Thymus (tissue), 11 donors: ENCODE measurements at regions not wholly inside any gene's neighbourhood (a gene's known extent, or its start where the extent isn't known, plus 50 kb on each side); places are given as distances from the start of the nearest gene placed in this dataset.

ENCODE experiments used
- DNase-seq, 9 donors: peaks; one replicate each; pipeline ENCODE4 v3.0.0-alpha.2; 2013; ENCODE audit warnings: low spot score in 9 of 9, low read depth in 6 of 9, missing footprints in 1 of 9
- H3K27ac ChIP-seq, 2 donors: one replicate each; pipeline ENCODE4 v1.5.1; 2013; ENCODE audit warnings: control low read depth in 1 of 2, low read depth in 1 of 2, low read length in 1 of 2, mild to moderate bottlenecking in 1 of 2, moderate library complexity in 1 of 2
- H3K27me3 ChIP-seq, 2 donors: one replicate each; pipeline ENCODE4 v1.5.1; 2013; ENCODE audit warnings: low read length in 1 of 2; ENCODE audit not compliant: control insufficient read depth in 2 of 2, insufficient read depth in 1 of 2
- H3K36me3 ChIP-seq, 2 donors: one replicate each; pipeline ENCODE4 v1.5.1; 2013; ENCODE audit warnings: low read length in 1 of 2, mild to moderate bottlenecking in 1 of 2, moderate library complexity in 1 of 2; ENCODE audit not compliant: control insufficient read depth in 2 of 2, insufficient read depth in 2 of 2
- H3K4me1 ChIP-seq, 2 donors: one replicate each; pipeline ENCODE4 v1.5.1; 2013; ENCODE audit warnings: low read length in 2 of 2; ENCODE audit not compliant: control insufficient read depth in 2 of 2, insufficient read depth in 2 of 2
- H3K4me3 ChIP-seq, 2 donors: one replicate each; pipeline ENCODE4 v1.5.1; 2013; ENCODE audit warnings: low read length in 2 of 2, control low read depth in 1 of 2, mild to moderate bottlenecking in 1 of 2
- H3K9me3 ChIP-seq, 2 donors: one replicate each; pipeline ENCODE4 v1.5.1; 2013; ENCODE audit warnings: low read length in 1 of 2, mild to moderate bottlenecking in 1 of 2; ENCODE audit not compliant: control insufficient read depth in 2 of 2, insufficient read depth in 1 of 2
- WGBS: extraction: QIAGEN DNeasy Blood & Tissue Kit; methylation state at CpG from one replicate; pipeline ENCODE4 v1.1.7; 2013; 5-methylcytosine and 5-hydroxymethylcytosine counted together
- donor health status: healthy.

GRCh38 chr6:14447240-14447639, 329.7 kb downstream of the CD83 start:
- Histone ChIP-seq H3K36me3 (peaks cover 0 to 4% of the 10 kb centered on the region in 2 donors), H3K27ac (no peak overlapping the region), H3K27me3 (no peaks in the 10 kb centered on the region), H3K4me3 (no peak overlapping the region), H3K9me3 (peaks cover 2 to 5% of the 10 kb centered on the region in 2 donors), H3K4me1 (peaks cover 40 to 73% of the 10 kb centered on the region in 2 donors)
- WGBS = 94% methylated on average over 2 of the region's 2 CpGs
- DNase-seq = no peak

GRCh38 chr6:14448246-14448645, 330.7 kb downstream of the CD83 start:
- H3K27ac ChIP-seq = no peak overlapping the region

GRCh38 chr6:14450133-14450504, 332.5 kb downstream of the CD83 start:
- WGBS = 90% methylated on average over 12 of the region's 12 CpGs
- peak overlapping the region; percentile 75 to 81 for H3K27ac ChIP-seq
- no peak for DNase-seq
- H3K27me3 ChIP-seq = no peaks in the 10 kb centered on the region
- no peak overlapping the region for H3K4me3 ChIP-seq
- H3K9me3 ChIP-seq = peaks cover 2 to 5% of the 10 kb centered on the region in 2 donors
- H3K36me3 ChIP-seq = peaks cover 0 to 7% of the 10 kb centered on the region in 2 donors
- H3K4me1 ChIP-seq = peaks cover 44 to 79% of the 10 kb centered on the region in 2 donors

More at GRCh38 chr6:14448246-14448645, 330.7 kb downstream of the CD83 start:
- Histone ChIP-seq H3K27me3 (no peaks in the 10 kb centered on the region), H3K9me3 (peaks cover 2 to 5% of the 10 kb centered on the region in 2 donors), H3K4me1 (peaks cover 40 to 78% of the 10 kb centered on the region in 2 donors), H3K36me3 (peaks cover 0 to 4% of the 10 kb centered on the region in 2 donors), H3K4me3 (no peak overlapping the region)
- DNase-seq = no peak
- 96% methylated on average over 1 of the region's 1 CpG for WGBS

GRCh38 chr6:14450578-14450977, 333.0 kb downstream of the CD83 start:
- Histone ChIP-seq H3K4me3 (no peak overlapping the region), H3K9me3 (peaks cover 2 to 5% of the 10 kb centered on the region in 2 donors), H3K36me3 (peaks cover 0 to 7% of the 10 kb centered on the region in 2 donors), H3K4me1 (peaks cover 48 to 80% of the 10 kb centered on the region in 2 donors), H3K27ac (no peak overlapping the region), H3K27me3 (no peaks in the 10 kb centered on the region)
- 93% methylated on average over 6 of the region's 6 CpGs for WGBS
- DNase-seq = no peak

- DNase-seq = no peak
- H3K27ac ChIP-seq = peak overlapping the region in 1 of 2 donors; percentile 0
Measured at GRCh38 chr6:14451594-14452374, 334.2 kb downstream of the CD83 start.

GRCh38 chr6:14452567-14453527, 335.3 kb downstream of the CD83 start:
- Histone ChIP-seq H3K4me3 (peak overlapping the region in 1 of 2 donors; percentile 6), H3K4me1 (peaks cover 57 to 88% of the 10 kb centered on the region in 2 donors), H3K9me3 (peaks cover 2 to 3% of the 10 kb centered on the region in 2 donors), H3K27ac (peak overlapping the region; percentile 77 to 86), H3K36me3 (peaks cover 0 to 7% of the 10 kb centered on the region in 2 donors), H3K27me3 (no peaks in the 10 kb centered on the region)
- 7% methylated on average over 17 of the region's 17 CpGs for WGBS
- DNase-seq = peak; percentile 62 to 96 (median 87)

More at GRCh38 chr6:14451594-14452374, 334.2 kb downstream of the CD83 start:
- Histone ChIP-seq H3K36me3 (peaks cover 0 to 7% of the 10 kb centered on the region in 2 donors), H3K27me3 (no peaks in the 10 kb centered on the region), H3K4me3 (no peak overlapping the region), H3K9me3 (peaks cover 2 to 5% of the 10 kb centered on the region in 2 donors), H3K4me1 (peaks cover 57 to 85% of the 10 kb centered on the region in 2 donors)
- 76% methylated on average over 9 of the region's 9 CpGs for WGBS

GRCh38 chr6:14453712-14454472, 336.3 kb downstream of the CD83 start:
- Histone ChIP-seq H3K4me3 (no peak overlapping the region), H3K27ac (peak overlapping the region; percentile 77 to 86), H3K9me3 (no peaks in the 10 kb centered on the region), H3K36me3 (peaks cover 0 to 3% of the 10 kb centered on the region in 2 donors), H3K4me1 (peaks cover 57 to 83% of the 10 kb centered on the region in 2 donors), H3K27me3 (no peaks in the 10 kb centered on the region)
- WGBS = 77% methylated on average over 6 of the region's 6 CpGs
- no peak for DNase-seq

- Histone ChIP-seq H3K4me1 (peaks cover 57 to 78% of the 10 kb centered on the region in 2 donors), H3K4me3 (no peak overlapping the region), H3K9me3 (no peaks in the 10 kb centered on the region), H3K27ac (peak overlapping the region in 1 of 2 donors; percentile 8), H3K27me3 (no peaks in the 10 kb centered on the region), H3K36me3 (peaks cover 0 to 3% of the 10 kb centered on the region in 2 donors)
- WGBS = 13% methylated on average over 4 of the region's 4 CpGs
- DNase-seq = peak in 1 of 9 donors; percentile 57
Measured at GRCh38 chr6:14454473-14454775, 336.9 kb downstream of the CD83 start.
